Sigmoid colon (tissue), 6 donors: ENCODE measurements at regions not wholly inside any gene's neighbourhood (a gene's known extent, or its start where the extent isn't known, plus 50 kb on each side); places are given as distances from the start of the nearest gene placed in this dataset.

Experiments
- DNase-seq: peaks from one replicate; pipeline ENCODE4 v3.0.0-alpha.2; 2019
- H3K27ac ChIP-seq, 4 donors: fragments of 200-600 bp; sonication (generic); one replicate each; pipeline ENCODE4 v1.5.1; 2016 to 2019; ENCODE audit warnings: mild to moderate bottlenecking in 1 of 4
- H3K27me3 ChIP-seq, 3 donors: fragments of 200-600 bp; sonication (generic); one replicate each; pipeline ENCODE4 v1.5.1; 2019; ENCODE audit warnings: mild to moderate bottlenecking in 1 of 3
- H3K36me3 ChIP-seq, 4 donors: fragments of 200-600 bp; sonication (generic); one replicate each; pipeline ENCODE4 v1.5.1; 2016 to 2019
- H3K4me1 ChIP-seq, 4 donors: fragments of 200-600 bp; sonication (generic); one replicate each; pipeline ENCODE4 v1.5.1; 2017 to 2019
- H3K4me3 ChIP-seq, 4 donors: fragments of 200-600 bp; sonication (generic); one replicate each; pipeline ENCODE4 v1.5.1; 2017 to 2019; ENCODE audit warnings: mild to moderate bottlenecking in 2 of 4, moderate library complexity in 1 of 4
- H3K9me3 ChIP-seq, 4 donors: fragments of 200-600 bp in 3 of 4; sonication (generic) in 3 of 4; one replicate each; pipeline versions ENCODE4 v1.5.1 to v1.6.1; 2013 to 2019
- EP300 ChIP-seq, 4 donors: sonication (generic); formaldehyde crosslinking; IDR thresholded peaks; one replicate each; pipeline ENCODE4 v1.6.1; 2017; ENCODE audit warnings: antibody characterized with exemption in 4 of 4
- POLR2A ChIP-seq, 2 donors: fragments of 450-650 bp; IDR thresholded peaks; one replicate each; pipeline ENCODE4 v1.6.1; 2016; ENCODE audit warnings: antibody characterized with exemption in 2 of 2, mild to moderate bottlenecking in 2 of 2, moderate library complexity in 2 of 2
- POLR2AphosphoS5 ChIP-seq, 4 donors: sonication (generic); formaldehyde crosslinking; IDR thresholded peaks; one replicate each; pipeline ENCODE4 v1.6.1; 2017; ENCODE audit warnings: antibody characterized with exemption in 4 of 4
- WGBS, 2 donors: extraction: QIAGEN DNeasy Blood & Tissue Kit; methylation state at CpG; one replicate each; pipeline ENCODE4 v1.1.7; 2013; 5-methylcytosine and 5-hydroxymethylcytosine counted together
- intact Hi-C: fragments of 100-400 bp; cut with DNase I; formaldehyde crosslinking; loops from one replicate; pipeline ENCODE4 v1.15.1; 2023
- TF ChIP-seq, protein P1 (sequence below), 4 experiments: fragments of 450-650 bp in 3 of 4; fragments of 200-600 bp in 1 of 4; IDR thresholded peaks; one replicate each; pipeline ENCODE4 v1.5.1; 2016 to 2019; ENCODE audit warnings: antibody characterized with exemption in 4 of 4, mild to moderate bottlenecking in 3 of 4, moderate library complexity in 2 of 4
- donor health status: healthy with polysubstance abuse.
- donor health status: healthy.

DNA sequence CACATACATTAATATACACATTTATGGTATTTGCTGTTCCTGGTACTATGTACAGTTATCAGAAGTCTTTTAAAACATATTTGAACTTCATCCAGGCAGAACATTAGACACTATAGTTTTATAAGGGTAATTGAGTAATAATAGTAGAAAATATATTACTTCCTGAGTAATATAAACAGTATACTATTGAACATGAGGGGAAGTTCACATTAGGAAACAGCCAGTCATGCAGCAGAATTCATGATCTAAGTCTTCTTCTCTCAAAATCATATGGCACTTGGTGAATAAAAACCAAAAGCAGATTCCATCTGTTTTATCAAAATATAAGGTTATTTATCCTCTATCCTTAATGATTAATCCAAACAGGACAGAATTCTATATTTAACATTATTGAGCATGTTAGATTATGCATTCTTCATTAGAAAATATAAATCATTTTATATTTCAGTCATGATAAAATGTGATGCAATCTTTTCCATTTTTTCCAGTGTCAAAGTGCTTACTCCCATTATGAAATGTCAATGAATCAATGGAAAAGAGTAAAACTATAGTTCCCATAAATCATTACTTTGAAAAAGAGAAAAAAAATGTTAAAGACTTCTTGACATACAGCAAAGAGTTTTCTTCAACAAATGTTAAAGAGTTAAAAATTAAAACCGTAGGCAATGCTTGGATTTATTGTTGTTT is 584.3 kb upstream of the TUSC1 start:
- no peak for DNase-seq
- H3K9me3 ChIP-seq: no peaks in the 10 kb centered on the region
- no peak overlapping the region for H3K27ac ChIP-seq
- H3K4me3 ChIP-seq: no peak overlapping the region
- no peaks in the 10 kb centered on the region for H3K36me3 ChIP-seq
- 64 to 79% methylated on average over 1 of the region's 1 CpG for WGBS, 2 donors
- intact Hi-C loops: no loop called here
- H3K4me1 ChIP-seq: no peaks in the 10 kb centered on the region
- TF ChIP-seq, protein P1, sequence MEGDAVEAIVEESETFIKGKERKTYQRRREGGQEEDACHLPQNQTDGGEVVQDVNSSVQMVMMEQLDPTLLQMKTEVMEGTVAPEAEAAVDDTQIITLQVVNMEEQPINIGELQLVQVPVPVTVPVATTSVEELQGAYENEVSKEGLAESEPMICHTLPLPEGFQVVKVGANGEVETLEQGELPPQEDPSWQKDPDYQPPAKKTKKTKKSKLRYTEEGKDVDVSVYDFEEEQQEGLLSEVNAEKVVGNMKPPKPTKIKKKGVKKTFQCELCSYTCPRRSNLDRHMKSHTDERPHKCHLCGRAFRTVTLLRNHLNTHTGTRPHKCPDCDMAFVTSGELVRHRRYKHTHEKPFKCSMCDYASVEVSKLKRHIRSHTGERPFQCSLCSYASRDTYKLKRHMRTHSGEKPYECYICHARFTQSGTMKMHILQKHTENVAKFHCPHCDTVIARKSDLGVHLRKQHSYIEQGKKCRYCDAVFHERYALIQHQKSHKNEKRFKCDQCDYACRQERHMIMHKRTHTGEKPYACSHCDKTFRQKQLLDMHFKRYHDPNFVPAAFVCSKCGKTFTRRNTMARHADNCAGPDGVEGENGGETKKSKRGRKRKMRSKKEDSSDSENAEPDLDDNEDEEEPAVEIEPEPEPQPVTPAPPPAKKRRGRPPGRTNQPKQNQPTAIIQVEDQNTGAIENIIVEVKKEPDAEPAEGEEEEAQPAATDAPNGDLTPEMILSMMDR (IDR thresholded peaks at IDR 0.05): no peak
- TF ChIP-seq POLR2AphosphoS5 (IDR thresholded peaks at IDR 0.05) (no peak), EP300 (IDR thresholded peaks at IDR 0.05) (no peak), POLR2A (IDR thresholded peaks at IDR 0.05) (no peak)
- H3K27me3 ChIP-seq: no peaks in the 10 kb centered on the region

DNA sequence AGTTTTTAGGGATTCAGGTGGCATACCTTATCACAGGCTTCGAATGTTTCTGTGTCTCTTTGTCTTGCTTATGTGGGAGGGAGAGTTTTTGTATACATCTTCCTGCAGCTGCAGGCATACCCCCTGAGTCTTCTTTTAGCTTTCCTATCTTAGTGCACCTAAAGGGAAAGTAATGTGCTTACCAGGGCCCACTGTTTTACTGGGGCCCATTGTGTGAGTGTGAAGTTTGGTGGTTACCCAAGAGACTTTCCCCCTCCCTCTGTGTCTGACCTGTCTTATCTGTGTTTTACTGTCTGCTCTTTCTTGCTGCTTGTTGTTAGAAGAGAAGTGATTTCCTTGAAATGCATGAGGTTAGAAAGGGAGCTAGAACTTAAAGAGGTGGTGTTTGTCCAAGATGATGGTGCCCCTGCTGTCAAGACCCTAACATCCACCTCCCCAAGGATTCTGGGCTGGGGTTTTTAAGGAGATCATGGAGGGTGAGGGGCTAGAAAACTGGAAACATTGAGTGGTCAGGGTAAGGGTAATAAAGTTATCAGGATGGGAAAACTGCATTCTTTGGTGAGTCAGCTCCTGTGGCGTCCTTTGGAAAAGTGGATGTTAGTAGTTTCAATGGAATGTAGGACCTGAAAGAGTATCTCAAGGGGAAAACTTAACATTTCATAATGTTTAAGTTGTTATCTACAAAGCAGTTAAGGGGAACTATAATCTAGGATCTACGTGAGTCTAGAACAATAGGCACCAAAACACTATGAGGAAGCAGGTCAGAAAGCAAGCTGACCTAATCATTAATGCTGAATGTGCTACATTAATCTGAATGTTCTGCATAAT is 583.5 kb upstream of the TUSC1 start:
- no peak for DNase-seq
- H3K4me3 ChIP-seq: no peak overlapping the region
- no peaks in the 10 kb centered on the region for H3K27me3 ChIP-seq
- 40 to 58% methylated on average over 3 of the region's 3 CpGs for WGBS, 2 donors
- no peak overlapping the region for H3K27ac ChIP-seq
- TF ChIP-seq POLR2A (IDR thresholded peaks at IDR 0.05) (no peak), EP300 (IDR thresholded peaks at IDR 0.05) (no peak), POLR2AphosphoS5 (IDR thresholded peaks at IDR 0.05) (no peak)
- TF ChIP-seq, protein P1 (IDR thresholded peaks at IDR 0.05): no peak
- no peaks in the 10 kb centered on the region for H3K9me3 ChIP-seq
- H3K4me1 ChIP-seq: no peaks in the 10 kb centered on the region
- no peaks in the 10 kb centered on the region for H3K36me3 ChIP-seq
- intact Hi-C loops: no loop called here

DNA sequence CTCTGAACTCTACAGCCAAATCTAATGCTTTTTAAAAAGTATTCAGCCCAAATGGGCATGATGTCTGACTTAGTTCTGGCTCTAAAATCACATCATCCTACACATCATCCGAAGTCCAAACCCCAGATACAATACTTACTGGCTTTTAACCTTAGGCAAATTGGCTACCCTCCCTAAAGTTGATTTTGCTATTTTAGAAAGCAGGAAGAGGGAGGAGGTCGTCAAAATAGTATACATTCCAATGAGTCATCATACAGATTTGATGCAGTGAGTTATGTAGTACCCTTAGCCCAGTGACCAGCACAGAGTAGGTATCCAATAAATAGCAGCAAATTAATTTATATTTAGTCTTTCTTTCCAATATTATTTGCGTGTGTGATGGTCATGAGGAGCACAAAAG is 582.0 kb upstream of the TUSC1 start:
- H3K9me3 ChIP-seq: no peaks in the 10 kb centered on the region
- no peaks in the 10 kb centered on the region for H3K4me1 ChIP-seq
- no peak overlapping the region for H3K27ac ChIP-seq
- no peak for DNase-seq
- no peaks in the 10 kb centered on the region for H3K27me3 ChIP-seq
- intact Hi-C loops: no loop called here
- no peaks in the 10 kb centered on the region for H3K36me3 ChIP-seq
- TF ChIP-seq EP300 (IDR thresholded peaks at IDR 0.05) (no peak), POLR2A (IDR thresholded peaks at IDR 0.05) (no peak), POLR2AphosphoS5 (IDR thresholded peaks at IDR 0.05) (no peak)
- TF ChIP-seq, protein P1 (IDR thresholded peaks at IDR 0.05): no peak
- WGBS, 2 donors: 55 to 66% methylated on average over 3 of the region's 3 CpGs
- no peak overlapping the region for H3K4me3 ChIP-seq

DNA sequence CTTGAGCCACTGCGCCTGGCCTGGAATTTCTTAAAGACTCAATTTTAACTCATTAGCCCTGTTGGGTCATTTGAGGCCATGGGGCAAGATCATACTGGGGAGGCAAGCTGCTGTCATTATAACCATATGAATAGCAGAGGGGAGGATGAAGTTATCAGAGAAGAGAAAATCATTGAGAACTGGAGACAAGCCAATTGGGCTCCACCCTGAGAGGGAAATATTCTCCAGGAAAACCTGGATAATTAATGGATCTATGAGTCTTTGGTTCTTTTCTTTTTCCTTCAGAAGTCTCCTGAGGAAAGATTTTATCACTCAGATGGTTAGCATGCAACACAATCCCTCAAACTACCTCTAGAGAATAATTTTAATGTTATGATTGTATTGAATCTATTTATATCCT is 569.6 kb upstream of the TUSC1 start:
- Histone ChIP-seq H3K9me3 (no peaks in the 10 kb centered on the region), H3K27ac (no peak overlapping the region), H3K36me3 (no peaks in the 10 kb centered on the region), H3K4me3 (no peak overlapping the region), H3K4me1 (no peaks in the 10 kb centered on the region), H3K27me3 (no peaks in the 10 kb centered on the region)
- WGBS, 2 donors: 98% methylated on average over 1 of the region's 1 CpG
- TF ChIP-seq POLR2A (IDR thresholded peaks at IDR 0.05) (no peak), POLR2AphosphoS5 (IDR thresholded peaks at IDR 0.05) (no peak), EP300 (IDR thresholded peaks at IDR 0.05) (no peak)
- TF ChIP-seq, protein P1 (IDR thresholded peaks at IDR 0.05): no peak
- intact Hi-C loops: no loop called here
- DNase-seq: no peak
